ENCODE measurements at regions not wholly inside any gene's neighbourhood (a gene's known extent, or its start where the extent isn't known, plus 50 kb on each side); places are given as distances from the start of the nearest gene placed in this dataset.

DNA sequence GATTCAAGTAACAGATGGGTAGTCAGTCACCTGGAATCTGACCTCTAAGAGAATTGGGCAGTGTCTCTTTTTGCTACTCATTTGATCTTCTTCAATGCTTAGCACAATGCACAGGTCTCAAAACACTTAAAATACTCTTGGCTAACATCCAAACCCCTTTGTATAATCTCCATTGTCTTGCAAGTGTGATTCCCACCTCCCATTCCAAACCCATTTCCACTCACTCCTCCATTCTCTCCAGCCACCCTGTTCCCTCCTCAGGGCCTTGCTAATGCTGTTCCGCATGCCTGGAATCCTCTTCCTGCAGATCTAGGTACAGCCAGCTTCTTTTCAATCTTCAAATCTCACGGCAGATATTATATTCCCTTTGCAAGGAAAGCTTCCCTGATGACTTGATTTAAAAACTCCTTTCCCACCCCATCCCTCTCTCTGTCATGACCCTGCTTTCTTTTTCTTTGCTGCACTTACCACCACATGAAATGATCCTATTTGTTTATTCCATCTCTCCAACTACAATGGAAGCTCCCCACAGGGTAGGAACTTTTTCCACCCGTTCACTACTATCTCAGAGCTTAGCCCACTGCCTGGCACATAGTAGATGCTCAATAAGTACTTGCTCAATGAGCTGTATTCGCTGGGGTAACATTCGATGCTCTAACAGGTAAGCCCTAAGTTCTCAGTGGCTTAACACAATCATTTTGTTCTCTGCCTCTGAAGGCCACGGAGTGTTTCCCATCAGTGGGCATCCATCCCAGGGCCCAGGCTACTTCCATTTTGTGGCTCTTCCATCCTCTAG is 121.7 kb downstream of the MN1 start:
- DNase-seq: no peak

DNA sequence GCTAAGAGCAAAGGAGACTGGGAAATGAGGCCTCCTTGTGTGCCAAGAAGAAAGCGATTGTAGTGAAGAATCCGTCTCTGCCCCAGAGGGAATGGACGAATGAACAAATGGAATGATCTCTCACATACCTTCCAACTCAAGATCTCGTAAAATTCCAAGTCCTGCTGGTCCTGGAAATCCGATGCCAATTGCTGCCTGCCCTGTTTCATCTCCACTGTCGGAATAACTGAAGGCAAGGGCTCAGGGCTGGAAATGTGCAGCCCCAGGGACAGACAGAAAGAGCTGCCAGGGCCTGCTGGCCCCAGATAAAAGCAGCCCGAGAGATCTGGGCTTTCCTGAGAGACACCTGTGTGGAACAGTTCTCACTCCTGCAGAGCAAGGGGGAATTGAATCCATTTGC is 120.9 kb downstream of the MN1 start:
- DNase-seq: no peak

DNA sequence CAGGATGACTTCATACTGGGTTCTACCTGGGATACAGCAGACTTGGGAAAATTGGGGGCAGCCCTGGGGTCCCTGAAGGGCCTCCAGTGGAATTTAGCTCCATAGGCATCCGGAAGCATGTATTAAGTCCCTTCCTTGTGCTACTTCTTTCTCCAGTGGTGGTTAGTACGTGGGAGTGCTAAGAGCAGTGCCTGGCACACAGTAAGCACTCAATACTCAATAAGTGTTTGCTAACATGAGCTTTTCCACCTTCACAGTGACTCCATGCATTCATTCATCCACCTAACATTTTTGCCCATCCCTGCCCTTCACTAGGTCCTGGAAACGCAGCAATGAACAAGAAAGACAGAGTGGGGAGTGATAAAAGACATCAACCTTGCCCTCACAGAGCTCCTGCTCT is 120.5 kb downstream of the MN1 start:
- no peak for DNase-seq

DNA sequence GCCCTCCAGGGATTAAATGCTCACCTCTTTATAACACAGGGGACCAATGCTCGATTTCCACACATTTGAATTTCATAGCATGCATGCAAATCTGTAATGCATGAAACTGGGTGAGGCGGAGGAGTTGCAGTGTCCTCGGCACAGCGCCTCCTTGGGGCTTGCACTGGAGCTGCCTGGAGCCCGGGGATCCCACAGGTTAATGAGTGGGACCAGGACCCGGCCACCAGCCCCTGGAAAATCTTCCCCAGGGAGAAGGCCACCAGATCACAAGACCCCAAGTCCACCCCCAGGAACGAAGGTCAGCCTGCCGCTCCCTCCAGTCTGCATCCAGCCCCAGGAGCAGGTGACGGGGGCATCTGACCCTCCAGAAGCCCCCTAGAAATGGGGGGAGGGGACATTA is 119.1 kb downstream of the MN1 start:
- no peak for DNase-seq

DNA sequence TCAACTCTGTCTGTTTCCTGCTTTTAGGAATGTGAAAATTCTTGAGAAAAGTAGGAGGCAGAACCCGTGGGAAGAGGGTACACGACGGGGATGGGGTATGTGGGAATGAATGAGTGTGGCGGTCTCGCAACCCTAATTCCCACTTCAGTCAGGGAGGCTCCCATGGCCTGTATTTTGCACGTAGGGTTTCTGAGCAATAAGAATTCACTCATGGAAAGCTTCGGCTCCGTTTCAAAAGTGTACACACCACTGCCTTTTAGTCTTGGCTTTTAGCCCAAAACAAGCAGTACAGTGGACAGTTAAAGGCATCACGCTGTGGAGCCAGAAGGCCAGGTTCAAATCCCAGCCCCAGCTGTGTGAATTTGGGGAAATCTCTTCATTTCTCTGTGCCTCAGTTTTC is 116.7 kb downstream of the MN1 start:
- DNase-seq: no peak

DNA sequence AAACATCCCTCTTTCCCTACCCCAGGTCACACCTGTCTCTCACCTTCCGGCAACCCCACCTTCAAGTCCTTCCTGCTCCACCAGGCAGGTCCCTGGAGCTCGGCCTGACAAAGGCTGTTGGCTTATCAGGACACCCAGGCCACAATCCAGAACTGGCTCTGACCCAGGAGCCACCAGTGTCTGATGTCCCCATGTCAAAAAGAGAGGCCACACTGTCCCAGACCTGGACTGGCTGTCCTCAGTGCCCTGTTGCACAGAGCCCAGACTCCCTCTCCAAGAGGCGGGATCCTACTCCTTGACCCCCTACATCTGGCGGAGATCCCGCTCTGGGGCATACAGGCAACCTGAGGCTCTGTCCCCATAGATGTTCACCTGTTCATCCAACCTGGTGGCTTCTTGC is 116.0 kb downstream of the MN1 start:
- DNase-seq: no peak

DNA sequence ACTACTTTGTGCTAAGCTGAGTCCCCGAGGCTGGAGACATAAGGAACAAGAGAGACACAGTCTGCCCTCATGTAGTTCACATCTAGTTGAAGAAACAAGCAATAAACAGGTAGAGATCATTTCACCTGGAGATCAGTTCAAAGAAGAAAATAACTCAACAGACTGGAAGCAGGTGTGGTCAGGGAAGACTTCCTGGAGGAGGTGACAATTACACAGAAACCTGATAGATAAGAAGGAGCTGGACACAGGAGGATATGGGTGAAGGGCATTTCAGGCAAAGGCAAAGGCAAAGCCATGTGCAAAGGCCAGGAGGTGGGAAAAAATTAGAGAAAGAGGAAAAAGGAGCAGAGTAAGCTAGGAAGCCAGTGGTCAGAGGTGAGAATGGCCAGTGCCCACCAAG is 115.6 kb downstream of the MN1 start:
- DNase-seq: no peak

DNA sequence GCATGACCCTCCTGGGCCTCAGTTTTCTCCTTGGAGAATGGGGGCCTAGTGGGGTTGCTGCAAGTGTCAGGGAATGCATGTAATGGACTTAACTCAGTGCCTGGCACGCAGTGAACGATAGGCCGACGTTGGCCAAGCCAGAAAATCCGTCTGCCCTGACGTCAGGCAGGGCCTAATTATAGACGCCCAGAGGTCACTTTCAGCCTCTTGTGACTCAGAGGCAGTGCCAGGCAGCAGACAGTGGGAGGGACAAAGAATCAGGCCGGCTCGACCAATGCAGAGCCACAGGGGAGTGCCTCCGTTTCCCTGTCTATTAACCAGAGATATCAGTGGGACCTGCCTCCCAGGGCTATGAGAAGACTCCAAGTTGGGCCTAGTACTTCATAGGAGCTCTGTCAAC is 115.0 kb downstream of the MN1 start:
- DNase-seq: no peak

DNA sequence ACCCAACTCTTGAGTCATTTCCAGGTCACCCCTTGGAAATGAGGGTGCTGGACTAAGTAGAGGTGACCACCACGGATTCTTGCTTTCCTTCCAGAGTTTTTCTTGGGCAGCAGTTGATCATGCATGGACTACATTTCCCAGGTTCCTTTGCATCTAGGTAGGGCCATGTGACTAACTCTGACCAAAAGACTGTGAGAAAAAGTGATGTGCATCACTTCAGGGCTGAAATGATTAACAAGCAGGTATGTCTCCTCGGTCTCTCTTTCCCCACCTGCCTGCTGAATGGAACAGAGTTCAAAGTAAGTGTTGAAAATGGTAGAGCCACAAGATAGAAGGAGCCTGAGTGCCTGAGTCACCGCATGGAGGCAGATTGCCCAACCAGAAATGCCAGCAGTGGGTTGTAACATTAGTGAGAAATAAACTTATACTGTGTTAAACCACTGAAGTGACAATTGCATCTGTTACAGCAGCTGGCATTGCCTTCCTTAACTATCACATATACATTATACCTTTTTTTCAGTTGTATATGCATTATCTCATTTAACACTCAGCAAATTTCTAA is 113.5 kb downstream of the MN1 start:
- DNase-seq: no peak

DNA sequence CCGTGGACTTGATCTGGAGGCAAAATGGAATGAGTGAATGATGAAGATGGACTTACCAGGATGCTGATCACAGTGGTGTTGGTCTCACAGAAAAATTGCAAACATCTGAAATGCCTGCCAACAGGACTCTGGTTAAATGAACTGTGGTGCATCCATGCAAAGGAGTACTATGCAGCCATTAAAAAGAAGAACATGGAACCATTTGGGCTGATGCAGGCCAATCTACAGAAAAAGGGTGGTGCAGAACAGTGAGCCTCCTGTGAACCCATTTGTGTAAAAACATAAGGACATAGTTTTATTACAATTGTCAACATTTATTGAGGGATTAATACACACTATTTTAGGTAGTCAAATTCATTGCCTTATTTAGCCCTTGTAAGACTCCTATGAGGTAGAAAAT is 111.9 kb downstream of the MN1 start:
- DNase-seq: no peak

DNA sequence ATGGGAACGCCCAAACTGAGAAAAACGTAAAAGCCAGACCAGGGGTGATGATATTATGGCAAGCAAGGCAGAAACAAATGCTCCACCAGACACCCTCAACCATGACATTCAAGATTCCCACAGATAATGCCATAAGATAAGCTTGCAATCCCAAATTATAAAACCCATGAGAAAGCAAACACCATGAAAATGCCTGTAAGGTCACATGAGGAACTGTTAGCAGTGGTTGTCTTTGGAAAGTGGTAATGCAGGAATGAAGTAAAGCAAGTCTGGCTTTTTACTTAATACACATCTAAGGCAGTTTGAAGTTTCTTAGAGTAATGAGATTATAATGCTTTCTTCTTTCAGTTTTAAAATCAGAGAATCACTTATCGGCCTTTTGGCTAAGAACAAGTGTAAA is 111.0 kb downstream of the MN1 start:
- no peak for DNase-seq

DNA sequence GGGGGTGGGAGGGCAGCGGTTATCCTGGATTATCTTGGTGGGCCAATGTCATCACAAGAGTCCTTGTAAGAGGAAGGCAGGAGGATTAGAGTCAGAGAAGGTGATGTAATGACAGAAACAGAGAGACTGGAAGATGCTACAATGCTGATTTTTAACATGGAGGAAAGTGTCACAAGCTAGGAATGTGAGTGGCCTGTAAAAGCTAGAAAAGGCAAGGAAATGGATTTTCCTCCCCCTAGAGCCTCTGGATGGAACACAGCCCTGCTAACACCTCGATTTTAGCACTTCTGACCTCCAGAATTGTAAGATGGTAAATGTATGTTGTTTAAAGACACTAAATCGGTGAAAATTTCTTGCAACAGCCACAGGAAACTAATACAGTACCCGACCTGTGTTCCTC is 109.3 kb downstream of the MN1 start:
- no peak for DNase-seq

DNA sequence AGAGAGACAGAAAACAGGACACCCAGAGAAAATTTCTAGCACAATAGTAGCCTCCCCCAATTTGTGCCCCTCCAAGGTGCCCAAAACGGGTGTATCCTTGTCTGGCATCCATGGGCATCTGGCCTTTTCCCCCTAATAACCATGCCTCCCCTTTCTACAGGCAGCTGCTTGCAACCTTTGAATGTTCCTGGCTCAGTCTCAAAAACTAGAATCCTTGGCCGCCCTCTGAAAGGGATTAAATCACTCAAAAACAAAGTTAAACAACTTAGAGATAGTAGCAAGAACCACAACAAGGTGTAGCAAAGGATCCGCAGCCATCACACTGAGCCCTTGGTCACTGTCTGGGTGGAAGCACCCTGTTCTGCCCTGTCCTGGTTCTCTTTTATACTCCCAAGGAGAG is 105.6 kb downstream of the MN1 start:
- no peak for DNase-seq

DNA sequence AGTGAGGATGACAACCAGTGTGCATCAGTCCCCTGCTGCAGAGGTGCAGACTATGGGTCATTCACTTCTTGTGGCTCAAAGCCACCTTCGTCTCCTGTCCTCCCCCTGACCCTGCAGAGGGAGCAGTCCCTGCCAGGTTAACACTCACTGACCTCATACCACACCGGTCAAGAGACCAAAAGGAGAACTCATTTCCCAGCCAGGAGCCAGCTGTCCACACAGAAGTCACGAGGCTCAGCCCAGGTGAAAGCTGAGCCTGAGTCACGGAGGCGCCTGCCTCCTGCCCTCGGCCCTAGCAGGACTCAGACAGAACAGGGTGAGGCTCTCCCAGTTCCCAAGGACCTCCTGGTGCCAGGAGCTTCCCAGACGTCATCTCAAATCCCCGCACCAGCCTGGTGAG is 103.7 kb downstream of the MN1 start:
- DNase-seq: no peak

Measured in CD4-positive, alpha-beta T cell treated with Interleukin-21 for 1 hour (primary cell).